RWPE1 (cell line): ENCODE measurements at regions not wholly inside any gene's neighbourhood (a gene's known extent, or its start where the extent isn't known, plus 50 kb on each side); places are given as distances from the start of the nearest gene placed in this dataset.
A peak's percentile ranks its signal among the peaks of the same experiment; 100 is the strongest.

Experiments
- CTCF ChIA-PET: fragments of 350-600 bp; sonication (Branson Sonifier 250); formaldehyde crosslinking; extraction: SDS; loops from one replicate; lab custom pipeline; 2021; lab: Yijun Ruan, JAX
- POLR2A ChIA-PET: fragments of 400-600 bp; formaldehyde crosslinking; extraction: SDS; loops from one replicate; lab custom pipeline; 2020; ENCODE audit warnings: antibody characterized with exemption; ENCODE audit not compliant: low non-redundant PET; lab: Yijun Ruan, JAX
- DNase-seq: peaks from one replicate; pipeline ENCODE4 v3.0.0; 2012; ENCODE audit warnings: low spot score
- H3K27ac ChIP-seq: fragments of 450-650 bp; 2 replicates; pipeline ENCODE4 v1.5.1; 2017
- TF ChIP-seq, protein P1 (sequence below): fragments of 450-650 bp; conservative IDR thresholded peaks from 2 replicates; pipeline ENCODE4 v1.5.1; 2017; ENCODE audit warnings: low read depth, mild to moderate bottlenecking

DNA sequence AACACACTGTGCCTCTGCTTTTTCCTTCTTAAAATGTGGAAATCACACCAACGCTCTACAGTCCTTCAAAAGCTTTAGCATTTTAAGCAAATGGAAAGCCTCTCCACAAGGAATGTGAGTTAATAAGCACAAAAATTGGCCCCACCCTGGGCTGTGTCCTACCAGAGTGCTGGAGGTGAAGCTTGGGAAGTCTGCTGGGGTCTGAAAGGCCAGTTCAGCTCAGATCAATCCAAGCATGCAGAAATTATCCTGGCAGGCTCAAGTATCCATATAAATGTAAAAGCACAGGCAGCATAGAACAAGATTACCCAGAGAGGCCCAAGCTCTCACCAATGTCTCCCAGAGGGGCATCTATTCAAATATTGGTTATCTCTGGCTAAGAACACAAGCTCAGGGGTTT lies 98.5 kb downstream of the ESM1 start:
- POLR2A ChIA-PET = no interaction called here

DNA sequence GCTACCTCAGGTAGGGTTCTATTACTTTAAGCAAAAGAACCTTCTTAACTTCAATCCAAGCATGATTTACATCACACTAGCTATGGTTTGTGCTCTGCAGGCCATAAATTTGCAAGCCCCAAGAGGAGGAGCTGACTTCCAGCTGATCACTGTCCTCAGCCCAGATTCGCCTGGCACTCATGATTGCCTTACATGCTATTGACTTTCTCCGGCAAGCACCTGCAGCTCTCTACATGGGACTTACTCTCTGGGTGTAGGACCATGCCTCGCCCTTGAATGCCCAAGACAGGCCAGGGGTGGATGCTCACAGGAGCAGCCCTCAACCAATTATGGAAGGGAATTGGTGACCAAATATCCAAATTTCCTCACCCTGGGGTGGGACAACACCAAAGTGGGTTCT lies 99.8 kb downstream of the ESM1 start:
- H3K27ac ChIP-seq = no peak overlapping the region
- TF ChIP-seq, protein P1, sequence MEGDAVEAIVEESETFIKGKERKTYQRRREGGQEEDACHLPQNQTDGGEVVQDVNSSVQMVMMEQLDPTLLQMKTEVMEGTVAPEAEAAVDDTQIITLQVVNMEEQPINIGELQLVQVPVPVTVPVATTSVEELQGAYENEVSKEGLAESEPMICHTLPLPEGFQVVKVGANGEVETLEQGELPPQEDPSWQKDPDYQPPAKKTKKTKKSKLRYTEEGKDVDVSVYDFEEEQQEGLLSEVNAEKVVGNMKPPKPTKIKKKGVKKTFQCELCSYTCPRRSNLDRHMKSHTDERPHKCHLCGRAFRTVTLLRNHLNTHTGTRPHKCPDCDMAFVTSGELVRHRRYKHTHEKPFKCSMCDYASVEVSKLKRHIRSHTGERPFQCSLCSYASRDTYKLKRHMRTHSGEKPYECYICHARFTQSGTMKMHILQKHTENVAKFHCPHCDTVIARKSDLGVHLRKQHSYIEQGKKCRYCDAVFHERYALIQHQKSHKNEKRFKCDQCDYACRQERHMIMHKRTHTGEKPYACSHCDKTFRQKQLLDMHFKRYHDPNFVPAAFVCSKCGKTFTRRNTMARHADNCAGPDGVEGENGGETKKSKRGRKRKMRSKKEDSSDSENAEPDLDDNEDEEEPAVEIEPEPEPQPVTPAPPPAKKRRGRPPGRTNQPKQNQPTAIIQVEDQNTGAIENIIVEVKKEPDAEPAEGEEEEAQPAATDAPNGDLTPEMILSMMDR = no peak
- DNase-seq = no peak
- POLR2A ChIA-PET = no interaction called here
- CTCF ChIA-PET = interaction anchor here (0.6 to 2.6 kb wide), 6 partner anchors 10 to 368 kb away, joined by 4 to 8 read pairs (median 6); partner anchors contain the start of gene SNX18

More for the DNA sequence above, 98.5 kb downstream of the ESM1 start:
- no peak overlapping the region for H3K27ac ChIP-seq
- TF ChIP-seq, protein P1 = no peak
- CTCF ChIA-PET = interaction anchor here (0.9 to 2.6 kb wide), 6 partner anchors 8 to 370 kb away, joined by 3 to 8 read pairs (median 6); partner anchors contain the start of gene SNX18
- no peak for DNase-seq

DNA sequence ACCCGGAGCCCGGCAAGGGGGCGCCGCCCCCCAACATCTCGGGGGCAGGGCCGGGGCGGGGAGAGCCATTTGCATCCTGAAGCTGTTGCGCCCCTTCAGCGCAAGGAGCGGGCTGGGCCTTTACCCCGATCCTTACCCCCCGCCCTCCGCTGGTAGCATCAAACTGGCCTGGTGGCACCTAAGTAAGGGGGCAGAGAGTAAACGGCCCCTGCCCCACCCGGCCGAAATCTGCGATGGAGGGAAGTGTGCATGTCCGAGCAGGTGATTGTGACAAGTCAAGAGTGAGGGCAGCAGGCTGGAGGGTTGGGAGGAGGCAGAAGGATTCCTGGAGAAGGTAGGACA lies 101.2 kb downstream of the ESM1 start:
- no peak overlapping the region for H3K27ac ChIP-seq
- no peak for DNase-seq
- POLR2A ChIA-PET = no interaction called here
- TF ChIP-seq, protein P1 = no peak
- CTCF ChIA-PET = interaction anchor here (0.5 to 2.6 kb wide), 2 partner anchors 249 to 367 kb away, joined by 3 to 8 read pairs; partner anchors contain the start of gene SNX18

DNA sequence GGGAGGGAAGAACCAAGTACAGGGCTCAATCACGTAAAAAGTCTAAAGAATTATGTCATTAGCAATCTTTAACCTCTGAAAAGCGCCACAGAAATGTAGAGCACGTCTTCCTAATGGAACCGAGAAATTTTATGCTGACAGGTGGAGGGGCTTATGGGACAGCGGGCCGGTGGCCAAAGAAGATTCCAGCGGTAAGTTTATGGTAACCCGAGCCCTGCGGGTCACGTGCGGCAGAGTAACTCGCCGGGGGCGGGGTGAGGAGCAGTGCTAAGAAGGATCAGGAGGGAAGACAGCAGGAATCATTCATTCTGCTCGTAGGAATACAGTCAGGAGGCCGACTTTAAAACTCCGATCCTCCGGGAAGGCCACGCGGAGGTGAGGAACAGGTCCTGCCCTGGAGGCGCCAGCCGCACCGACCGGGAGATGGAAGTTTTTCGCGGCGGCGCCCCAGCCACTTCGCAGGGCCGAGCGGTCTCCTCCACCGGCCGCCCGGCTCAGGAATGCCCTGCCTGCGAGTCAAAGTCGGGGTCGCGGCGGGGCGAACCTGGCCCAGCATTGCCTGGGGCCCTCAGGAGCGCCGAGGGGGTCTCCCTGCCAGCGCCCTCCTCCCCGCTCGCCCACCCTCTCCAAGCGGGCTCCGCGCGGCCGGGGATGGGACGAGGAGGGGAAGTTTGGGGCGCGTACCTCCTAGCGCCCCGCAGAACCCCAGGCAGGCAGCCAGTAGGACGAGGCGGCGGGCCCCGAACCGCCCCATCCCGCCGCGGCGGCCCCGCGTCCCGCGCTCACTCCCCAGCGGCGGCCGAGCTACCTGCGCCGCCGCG lies 101.8 kb downstream of the ESM1 start:
- POLR2A ChIA-PET = no interaction called here
- DNase-seq = peak; percentile 56
- TF ChIP-seq, protein P1 = no peak
- no peak overlapping the region for H3K27ac ChIP-seq
- CTCF ChIA-PET = interaction anchor here (0.5 kb wide), 1 partner anchor 250 kb away, joined by 3 read pairs; no protein-coding TSS in a partner anchor

DNA sequence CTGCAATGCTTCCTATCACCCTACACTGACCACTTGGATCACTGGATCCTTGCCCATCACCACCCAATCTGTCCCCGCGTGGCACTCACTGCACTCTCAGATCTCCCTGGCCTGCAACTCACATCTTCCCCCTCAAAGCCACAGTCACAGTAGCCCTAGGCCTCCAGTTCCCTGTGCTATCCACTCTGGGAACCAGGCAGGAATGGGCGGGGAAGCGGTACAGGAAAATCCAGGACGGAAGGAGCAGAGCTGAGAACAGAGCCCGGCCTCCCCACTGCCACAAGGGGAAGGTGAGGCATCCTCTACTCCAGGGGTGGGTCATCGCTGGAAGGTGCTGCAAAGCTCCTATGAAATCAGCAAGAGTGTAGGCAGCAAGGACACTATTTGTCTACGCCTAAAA lies 102.6 kb downstream of the ESM1 start:
- TF ChIP-seq, protein P1 = no peak
- no peak overlapping the region for H3K27ac ChIP-seq
- POLR2A ChIA-PET = no interaction called here
- CTCF ChIA-PET = interaction anchor here (1.8 kb wide), 1 partner anchor 12 kb away, joined by 6 read pairs; no protein-coding TSS in a partner anchor
- DNase-seq = no peak

DNA sequence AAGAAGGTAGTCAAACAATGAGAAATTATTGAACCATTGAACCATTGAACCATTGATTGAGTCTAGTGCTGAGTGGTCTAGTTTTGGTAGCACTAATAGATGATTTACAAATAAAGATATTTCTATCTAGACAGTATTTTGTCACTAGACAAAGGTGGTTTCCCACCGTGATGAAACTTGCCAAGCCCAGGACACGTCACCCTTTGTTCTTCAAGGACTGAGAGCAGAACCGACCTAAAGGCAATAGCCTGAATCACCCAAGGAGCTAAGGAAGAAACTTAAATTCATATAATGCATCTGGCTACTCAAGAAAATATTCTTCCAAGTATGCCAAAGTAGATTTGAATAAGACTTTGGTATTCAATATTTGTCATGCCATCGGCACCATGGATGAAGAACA lies 103.3 kb downstream of the ESM1 start:
- H3K27ac ChIP-seq = no peak overlapping the region
- CTCF ChIA-PET = interaction anchor here (1.0 to 1.8 kb wide), 2 partner anchors 13 to 15 kb away, joined by 5 to 6 read pairs; no protein-coding TSS in a partner anchor

More for the DNA sequence above, 103.3 kb downstream of the ESM1 start:
- TF ChIP-seq, protein P1 = no peak
- peak; percentile 41 for DNase-seq
- POLR2A ChIA-PET = no interaction called here
